Gastrocnemius medialis (tissue), 4 donors: ENCODE measurements at regions not wholly inside any gene's neighbourhood (a gene's known extent, or its start where the extent isn't known, plus 50 kb on each side); places are given as distances from the start of the nearest gene placed in this dataset.

ENCODE experiments used
- CTCF ChIP-seq, 5 experiments: fragments of 450-650 bp in 3 of 5; fragments of 200-600 bp in 2 of 5; sonication (generic) in 2 of 5; IDR thresholded peaks in 4 of 5; conservative IDR thresholded peaks in 1 of 5; 1 replicate in 4 of 5; 2 replicates in 1 of 5; pipeline ENCODE4 v1.5.1; 2016 to 2019; ENCODE audit warnings: antibody characterized with exemption in 5 of 5, mild to moderate bottlenecking in 3 of 5, moderate library complexity in 3 of 5
- POLR2A ChIP-seq, 2 donors: fragments of 450-650 bp; IDR thresholded peaks; one replicate each; pipeline ENCODE4 v1.6.1; 2017; ENCODE audit warnings: antibody characterized with exemption in 2 of 2, mild to moderate bottlenecking in 2 of 2, moderate library complexity in 2 of 2

GRCh38 chr2:172233987-172234715, 131.5 kb upstream of the DLX2 start:
- TF ChIP-seq CTCF (IDR thresholded peaks at IDR 0.05 in 4 of 5, conservative IDR thresholded peaks at IDR 0.05 in 1 of 5) (no peak), POLR2A (IDR thresholded peaks at IDR 0.05) (no peak)
